ENCODE measurements at regions not wholly inside any gene's neighbourhood (a gene's known extent, or its start where the extent isn't known, plus 50 kb on each side); places are given as distances from the start of the nearest gene placed in this dataset.

DNA sequence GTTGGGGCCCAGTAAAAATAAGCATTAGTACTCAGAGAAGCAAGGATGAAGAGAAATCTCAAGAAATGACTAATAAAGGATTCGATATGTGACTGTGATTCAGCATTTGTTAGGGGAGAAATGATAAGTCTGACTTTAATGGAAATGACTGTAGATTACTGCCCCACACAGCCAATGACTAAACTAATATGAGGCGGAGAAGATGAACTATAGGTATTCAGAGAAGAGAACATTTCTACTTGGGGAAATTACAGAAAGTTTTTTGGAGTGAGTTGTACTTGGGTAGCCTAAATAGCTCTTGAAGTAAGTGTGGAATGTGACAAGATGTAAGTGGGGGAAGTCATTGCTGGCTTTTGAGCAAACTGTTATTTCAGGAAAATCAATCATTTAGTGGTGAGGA is 380.0 kb downstream of the PDCD6IP start:
- TF ChIP-seq CTCF (IDR thresholded peaks at IDR 0.05) (no peak), POLR2AphosphoS5 (IDR thresholded peaks at IDR 0.05; ENCODE audit: low read depth, low read length) (no peak), SIN3A (IDR thresholded peaks at IDR 0.05; ENCODE audit: borderline replicate concordance, insufficient read depth, low read depth, low read length) (no peak), REST (IDR thresholded peaks at IDR 0.05; ENCODE audit: insufficient read depth in 1 of 2, low read depth in 2 of 2, low read length in 1 of 2) (no peak)
